Natural killer cell treated with Interleukin-12 subunit alpha and Interleukin-12 subunit beta and Interleukin-15 and Interleukin-18, amount 100 ng/mL, for 72 hours (primary cell): ENCODE measurements at regions not wholly inside any gene's neighbourhood (a gene's known extent, or its start where the extent isn't known, plus 50 kb on each side); places are given as distances from the start of the nearest gene placed in this dataset.
"Not testable (repeated sequence)": the region's sequence is repeated elsewhere in the genome, so short reads cannot be mapped to it uniquely, and the experiment has no call there.

Source experiments
- ATAC-seq, 2 donors: fragments of 150-1000 bp; cut with Tn5 transposase in 1 of 2; sonication (Bioruptor Pico), chemical (Tn5 transposase) in 1 of 2; 2 replicates each; pipeline ENCODE4 v1.10.0; 2021
- DNase-seq: peaks from one replicate; pipeline ENCODE4 v3.0.0; 2022; ENCODE audit warnings: low spot score
- H3K27ac Mint-ChIP-seq, 2 donors: 1 replicate in 1 of 2; 2 replicates in 1 of 2; pipeline ENCODE4 v1.8.0; 2022; ENCODE audit warnings: mixed read lengths in 2 of 2, mild to moderate bottlenecking in 1 of 2, moderate library complexity in 1 of 2
- H3K27me3 Mint-ChIP-seq, 2 donors: 1 replicate in 1 of 2; 2 replicates in 1 of 2; pipeline ENCODE4 v1.8.0; 2022; ENCODE audit warnings: mixed read lengths in 2 of 2
- H3K36me3 Mint-ChIP-seq: one replicate; pipeline ENCODE4 v1.8.0; 2022; ENCODE audit warnings: mixed read lengths
- H3K4me1 Mint-ChIP-seq, 2 donors: 1 replicate in 1 of 2; 2 replicates in 1 of 2; pipeline ENCODE4 v1.8.0; 2022; ENCODE audit warnings: low read depth in 2 of 2, mixed read lengths in 2 of 2, mild to moderate bottlenecking in 1 of 2
- H3K4me3 Mint-ChIP-seq: one replicate; pipeline ENCODE4 v1.8.0; 2022; ENCODE audit warnings: mixed read lengths
- H3K9me3 Mint-ChIP-seq: 2 replicates; pipeline ENCODE4 v1.8.0; 2022; ENCODE audit warnings: mixed read lengths

DNA sequence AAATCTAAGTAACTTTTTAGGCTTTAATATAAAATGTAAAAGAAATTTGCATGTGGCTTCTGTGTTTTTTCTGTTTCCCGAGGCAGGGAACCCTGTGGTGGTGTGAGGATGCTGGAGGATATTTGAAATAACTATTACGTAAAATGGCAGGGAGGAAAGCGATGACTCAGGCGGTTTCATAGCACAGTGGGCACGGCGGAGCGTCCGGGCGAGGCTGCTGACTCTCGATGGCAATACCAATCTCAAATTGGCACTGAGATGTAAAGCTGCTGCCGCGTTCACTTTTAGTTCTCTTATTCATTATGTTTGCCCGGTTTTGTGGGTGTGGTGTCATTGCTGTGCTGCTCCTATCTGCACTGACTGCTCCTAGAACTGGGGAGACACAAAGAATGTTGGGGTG is 254.3 kb downstream of the THBS2 start:
- Mint-ChIP-seq H3K4me1 (no peaks in the 10 kb centered on the region), H3K4me3 (no peak overlapping the region), H3K27me3 (peaks cover 0 to 4% of the 10 kb centered on the region in 2 donors), H3K9me3 (no peaks in the 10 kb centered on the region), H3K36me3 (no peaks in the 10 kb centered on the region), H3K27ac (no peak overlapping the region)
- DNase-seq = no peak
- ATAC-seq = no peak

- Mint-ChIP-seq H3K36me3 (no peaks in the 10 kb centered on the region), H3K4me3 (no peak overlapping the region), H3K4me1 (no peaks in the 10 kb centered on the region), H3K9me3 (no peaks in the 10 kb centered on the region), H3K27me3 (no peaks in the 10 kb centered on the region), H3K27ac (no peak overlapping the region)
- DNase-seq (no peak), ATAC-seq (no peak)
Measured at GRCh38 chr6:168996356-168996625, 257.4 kb downstream of the THBS2 start.

DNA sequence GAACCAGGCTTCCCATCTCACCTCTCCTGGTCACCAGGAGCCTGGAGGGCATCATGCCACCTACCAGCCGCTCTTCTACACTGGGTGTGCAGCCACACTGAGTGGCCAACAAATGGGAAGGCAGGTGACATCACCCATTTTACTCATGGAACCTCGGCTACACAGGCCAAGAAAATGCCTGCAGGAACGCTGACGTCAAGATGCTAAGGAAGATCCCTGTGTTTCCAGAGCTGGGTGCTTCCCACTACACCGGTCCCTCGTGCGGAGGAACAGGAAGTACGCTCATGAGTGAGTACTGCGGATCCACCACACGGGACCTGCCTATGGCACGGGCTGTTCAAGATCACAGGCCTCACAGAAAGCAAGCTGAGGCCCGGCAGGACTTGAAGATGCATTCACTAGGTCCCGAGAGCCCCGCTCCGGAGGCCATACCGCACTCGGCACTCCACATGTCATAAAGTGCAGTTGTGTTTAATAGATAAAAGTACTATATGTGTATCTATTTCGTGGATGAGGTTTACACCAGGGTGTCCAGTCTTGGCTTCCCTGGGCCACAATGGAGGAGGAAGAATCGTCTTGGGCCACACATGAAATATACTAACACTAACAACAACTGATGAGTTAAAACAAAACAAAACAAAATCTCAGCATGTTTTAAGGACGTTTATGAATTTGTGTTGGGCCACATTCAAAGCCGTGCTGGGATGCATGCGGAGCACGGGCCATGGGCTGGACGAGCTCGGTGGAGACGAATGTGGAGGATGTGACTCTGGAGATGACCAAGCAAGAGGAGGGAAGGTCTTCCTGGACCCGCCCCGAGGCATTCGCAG is 257.9 kb downstream of the THBS2 start:
- DNase-seq = no peak
- ATAC-seq = no peak
- no peaks in the 10 kb centered on the region for H3K27me3 Mint-ChIP-seq
- H3K27ac Mint-ChIP-seq = no peak overlapping the region
- H3K4me1 Mint-ChIP-seq = no peaks in the 10 kb centered on the region
- H3K4me3 Mint-ChIP-seq = no peak overlapping the region
- no peaks in the 10 kb centered on the region for H3K36me3 Mint-ChIP-seq
- no peaks in the 10 kb centered on the region for H3K9me3 Mint-ChIP-seq

- DNase-seq (no peak), ATAC-seq (peak in 1 of 2 donors; percentile 45)
- Mint-ChIP-seq H3K27me3 (no peaks in the 10 kb centered on the region), H3K36me3 (no peaks in the 10 kb centered on the region), H3K4me3 (no peak overlapping the region), H3K9me3 (no peaks in the 10 kb centered on the region), H3K4me1 (no peaks in the 10 kb centered on the region), H3K27ac (no peak overlapping the region)
Measured at GRCh38 chr6:168994956-168995355, 258.7 kb downstream of the THBS2 start.

DNA sequence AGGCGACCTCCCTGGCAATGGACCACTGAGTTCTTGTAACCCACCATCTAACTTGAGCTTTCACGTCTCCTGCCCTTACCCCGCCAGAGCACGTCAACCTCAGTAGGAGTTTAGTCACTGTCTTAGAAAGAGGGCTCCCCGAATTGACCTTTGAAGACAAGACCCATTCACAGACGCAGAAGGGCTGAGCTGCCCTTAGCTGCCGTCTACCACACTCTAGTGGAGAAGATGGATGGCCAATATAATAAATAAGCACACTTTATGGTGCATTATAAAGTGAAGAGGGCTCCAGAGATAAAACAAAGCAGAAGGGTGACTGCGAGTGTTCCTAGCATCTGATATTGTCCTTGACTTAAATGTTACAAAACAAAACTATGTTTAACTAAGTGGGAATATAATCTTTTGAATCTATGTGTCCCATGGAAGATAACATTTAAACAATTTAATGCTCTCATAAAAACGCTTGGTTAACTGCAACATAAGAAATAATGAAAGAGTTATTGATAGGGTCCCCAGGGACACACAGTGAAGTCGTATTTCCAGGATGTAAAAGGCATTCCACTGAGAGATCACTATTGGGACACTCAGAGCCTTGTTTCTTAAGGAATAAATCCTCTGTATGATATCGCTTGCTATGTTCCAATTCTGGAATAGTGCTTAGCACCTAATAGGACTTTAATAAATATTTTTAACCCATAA is 261.1 kb downstream of the THBS2 start:
- Mint-ChIP-seq H3K9me3 (no peaks in the 10 kb centered on the region), H3K36me3 (no peaks in the 10 kb centered on the region), H3K4me1 (no peaks in the 10 kb centered on the region), H3K4me3 (no peak overlapping the region), H3K27ac (no peak overlapping the region), H3K27me3 (peaks cover 0 to 4% of the 10 kb centered on the region in 2 donors)
- no peak for DNase-seq
- ATAC-seq = no peak

DNA sequence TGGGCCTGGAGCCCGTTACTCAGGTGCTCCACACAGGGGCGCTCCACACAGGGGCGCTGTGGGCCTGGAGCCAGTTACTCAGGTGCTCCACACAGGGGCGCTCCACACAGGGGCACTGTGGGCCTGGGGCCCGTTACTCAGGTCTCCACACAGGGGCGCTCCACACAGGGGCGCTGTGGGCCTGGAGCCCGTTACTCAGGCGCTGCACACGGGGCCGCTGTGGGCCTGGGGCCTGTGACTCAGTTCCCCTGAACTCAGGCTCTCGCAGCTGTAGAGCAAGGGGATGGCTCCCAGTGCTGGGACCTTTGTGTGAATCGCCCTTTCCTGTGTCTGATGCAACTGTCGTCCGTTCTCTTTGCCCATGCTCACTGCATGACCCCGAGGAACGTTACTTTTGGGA is 262.0 kb downstream of the THBS2 start:
- not testable (repeated sequence) for H3K9me3 Mint-ChIP-seq, H3K27me3 Mint-ChIP-seq, DNase-seq, H3K4me3 Mint-ChIP-seq, H3K36me3 Mint-ChIP-seq, ATAC-seq, H3K4me1 Mint-ChIP-seq, H3K27ac Mint-ChIP-seq

DNA sequence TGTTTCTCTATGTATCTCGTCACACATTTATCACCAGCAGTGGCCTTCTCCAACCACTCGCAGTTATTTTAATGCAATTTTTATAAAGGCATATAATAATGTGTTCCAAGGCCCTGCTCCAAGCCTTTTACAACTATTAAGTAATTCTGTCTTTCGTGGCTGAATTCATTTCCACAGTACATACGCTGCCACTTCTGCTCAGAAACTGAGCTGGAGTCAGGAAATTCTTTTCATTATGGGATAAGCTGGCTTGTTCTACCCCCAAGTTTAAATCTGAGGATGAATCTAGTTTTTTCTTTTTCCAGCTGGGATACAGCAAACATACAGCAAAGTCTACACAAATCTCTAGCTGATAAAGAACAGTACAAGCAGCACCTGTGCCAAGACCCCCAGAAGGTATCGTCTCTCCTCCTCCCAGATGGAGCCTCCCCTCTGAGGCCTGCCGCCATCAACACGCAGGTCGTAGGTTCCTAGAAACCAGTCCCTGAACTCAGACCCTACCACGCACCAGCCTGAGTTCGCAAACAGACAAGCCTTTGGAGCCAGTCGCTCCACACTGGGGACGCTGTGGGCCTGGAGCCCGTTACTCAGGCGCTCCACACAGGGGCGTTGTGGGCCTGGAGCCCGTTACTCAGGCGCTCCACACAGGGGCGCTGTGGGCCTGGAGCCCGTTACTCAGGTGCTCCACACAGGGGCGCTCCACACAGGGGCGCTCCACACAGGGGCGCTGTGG is 263.5 kb downstream of the THBS2 start:
- Mint-ChIP-seq H3K4me1 (no peaks in the 10 kb centered on the region), H3K27ac (no peak overlapping the region), H3K9me3 (no peaks in the 10 kb centered on the region), H3K4me3 (no peak overlapping the region), H3K36me3 (no peaks in the 10 kb centered on the region), H3K27me3 (peaks cover 0 to 6% of the 10 kb centered on the region in 2 donors)
- ATAC-seq = no peak
- no peak for DNase-seq

GRCh38 chr6:168989421-168989820 is 264.2 kb downstream of the THBS2 start:
- H3K4me3 Mint-ChIP-seq = no peak overlapping the region
- no peak for ATAC-seq
- H3K9me3 Mint-ChIP-seq = no peaks in the 10 kb centered on the region
- H3K27me3 Mint-ChIP-seq = peaks cover 0 to 8% of the 10 kb centered on the region in 2 donors
- H3K36me3 Mint-ChIP-seq = no peaks in the 10 kb centered on the region
- no peak overlapping the region for H3K27ac Mint-ChIP-seq
- H3K4me1 Mint-ChIP-seq = no peaks in the 10 kb centered on the region
- no peak for DNase-seq

DNA sequence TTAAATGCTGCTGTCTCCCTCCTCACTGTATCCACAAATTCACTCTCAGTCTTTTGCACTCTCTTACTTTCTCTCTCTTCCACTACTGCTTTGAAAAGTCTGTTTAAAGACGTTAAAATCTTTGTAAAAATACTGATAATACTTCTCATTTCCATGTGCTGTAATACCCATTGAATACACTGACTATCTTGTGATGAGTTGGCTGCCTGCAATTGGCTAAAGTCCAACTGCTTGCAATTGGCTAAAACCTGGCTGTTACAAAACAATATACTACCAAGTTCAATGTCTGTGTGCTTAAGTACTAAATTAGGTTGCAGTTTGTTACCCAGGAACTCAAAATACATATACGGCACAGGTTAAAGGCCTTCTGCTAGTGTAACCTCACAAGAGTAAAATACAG is 264.8 kb downstream of the THBS2 start:
- Mint-ChIP-seq H3K9me3 (no peaks in the 10 kb centered on the region), H3K27ac (no peak overlapping the region), H3K4me1 (no peaks in the 10 kb centered on the region), H3K27me3 (peaks cover 0 to 10% of the 10 kb centered on the region in 2 donors), H3K36me3 (no peaks in the 10 kb centered on the region), H3K4me3 (no peak overlapping the region)
- no peak for DNase-seq
- ATAC-seq = no peak

- no peak overlapping the region for H3K27ac Mint-ChIP-seq
- ATAC-seq (no peak), DNase-seq (no peak)
Measured at GRCh38 chr6:168988280-168988679, 265.4 kb downstream of the THBS2 start.

DNA sequence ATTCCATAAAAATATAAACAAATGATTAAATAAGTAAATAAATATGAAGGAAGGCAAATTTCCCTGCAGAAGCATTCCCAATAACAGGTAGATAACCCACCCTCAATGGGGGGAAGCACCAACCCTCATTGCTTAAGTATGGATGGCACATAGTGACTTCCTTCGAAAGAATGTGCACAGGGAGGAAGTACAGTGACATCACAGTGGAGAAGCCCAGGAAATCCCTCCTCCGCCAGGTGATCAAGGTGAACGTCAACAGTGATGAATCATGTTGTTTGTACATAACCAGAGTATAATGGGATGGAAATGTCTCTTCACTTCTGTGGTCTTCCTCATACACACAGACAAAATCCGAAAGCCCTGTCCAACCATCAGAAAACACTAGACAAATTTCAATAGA is 267.9 kb downstream of the THBS2 start:
- DNase-seq = no peak
- Mint-ChIP-seq H3K9me3 (peaks cover 3% of the 10 kb centered on the region), H3K4me3 (no peak overlapping the region), H3K4me1 (no peaks in the 10 kb centered on the region), H3K27ac (no peak overlapping the region), H3K36me3 (peaks cover 6% of the 10 kb centered on the region), H3K27me3 (peaks cover 8 to 30% of the 10 kb centered on the region in 2 donors)
- no peak for ATAC-seq

More at GRCh38 chr6:168988280-168988679, 265.4 kb downstream of the THBS2 start:
- peaks cover 3 to 14% of the 10 kb centered on the region in 2 donors for H3K27me3 Mint-ChIP-seq
- H3K9me3 Mint-ChIP-seq = no peaks in the 10 kb centered on the region
- no peaks in the 10 kb centered on the region for H3K4me1 Mint-ChIP-seq
- no peaks in the 10 kb centered on the region for H3K36me3 Mint-ChIP-seq
- no peak overlapping the region for H3K4me3 Mint-ChIP-seq

DNA sequence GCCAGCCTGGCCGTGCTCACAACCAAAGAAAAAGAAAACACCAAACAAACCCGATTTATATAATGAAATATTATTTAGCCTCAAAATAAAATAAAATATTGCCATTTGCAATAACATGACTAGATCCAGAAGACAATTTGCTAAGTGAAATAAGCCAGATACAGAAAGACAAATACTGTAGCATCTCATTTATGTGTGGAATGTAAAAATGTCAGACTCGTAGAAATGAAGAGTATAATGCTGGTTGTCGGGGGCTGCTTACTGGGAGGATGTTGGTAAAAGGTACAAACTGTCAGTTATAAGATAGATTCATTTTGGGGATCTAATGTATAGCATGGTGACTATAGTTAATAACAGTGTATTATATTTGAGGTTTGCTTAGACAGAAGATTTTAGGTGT is 269.7 kb downstream of the THBS2 start:
- DNase-seq = no peak
- ATAC-seq = no peak
- Mint-ChIP-seq H3K36me3 (peaks cover 10% of the 10 kb centered on the region), H3K9me3 (peaks cover 7% of the 10 kb centered on the region), H3K27ac (no peak overlapping the region), H3K4me1 (no peaks in the 10 kb centered on the region), H3K4me3 (no peak overlapping the region), H3K27me3 (peaks cover 14 to 37% of the 10 kb centered on the region in 2 donors)

DNA sequence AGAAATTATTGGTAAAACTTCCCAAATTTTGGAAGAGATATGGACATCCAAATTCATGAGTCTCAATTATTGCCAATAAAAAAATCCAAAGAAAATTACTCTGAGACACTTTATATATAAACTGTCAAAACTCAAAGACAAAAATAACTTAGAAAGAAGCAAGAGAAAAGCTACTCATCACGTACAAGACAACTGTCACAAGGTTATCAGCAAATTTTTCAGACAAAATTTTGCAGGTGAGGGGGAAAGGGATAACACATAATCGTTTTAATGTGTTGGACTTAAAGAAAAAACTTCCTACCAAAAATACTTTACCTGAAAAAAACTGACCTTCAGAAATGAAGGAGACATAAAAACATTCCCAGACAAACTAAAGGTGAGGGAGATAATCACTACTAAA is 272.5 kb downstream of the THBS2 start:
- Mint-ChIP-seq H3K4me3 (no peak overlapping the region), H3K4me1 (no peaks in the 10 kb centered on the region), H3K9me3 (peaks cover 7% of the 10 kb centered on the region), H3K27me3 (peaks cover 14 to 32% of the 10 kb centered on the region in 2 donors), H3K27ac (no peak overlapping the region), H3K36me3 (peaks cover 10% of the 10 kb centered on the region)
- no peak for DNase-seq
- no peak for ATAC-seq

- DNase-seq = no peak
- H3K9me3 Mint-ChIP-seq = peaks cover 7% of the 10 kb centered on the region
- H3K27me3 Mint-ChIP-seq = peaks cover 14 to 34% of the 10 kb centered on the region in 2 donors
- peaks cover 10% of the 10 kb centered on the region for H3K36me3 Mint-ChIP-seq
- H3K4me1 Mint-ChIP-seq = no peaks in the 10 kb centered on the region
- ATAC-seq = no peak
- H3K27ac Mint-ChIP-seq = no peak overlapping the region
- no peak overlapping the region for H3K4me3 Mint-ChIP-seq
Measured at GRCh38 chr6:168979254-168979653, 274.4 kb downstream of the THBS2 start.
